ENCODE measurements at regions not wholly inside any gene's neighbourhood (a gene's known extent, or its start where the extent isn't known, plus 50 kb on each side); places are given as distances from the start of the nearest gene placed in this dataset.

DNA sequence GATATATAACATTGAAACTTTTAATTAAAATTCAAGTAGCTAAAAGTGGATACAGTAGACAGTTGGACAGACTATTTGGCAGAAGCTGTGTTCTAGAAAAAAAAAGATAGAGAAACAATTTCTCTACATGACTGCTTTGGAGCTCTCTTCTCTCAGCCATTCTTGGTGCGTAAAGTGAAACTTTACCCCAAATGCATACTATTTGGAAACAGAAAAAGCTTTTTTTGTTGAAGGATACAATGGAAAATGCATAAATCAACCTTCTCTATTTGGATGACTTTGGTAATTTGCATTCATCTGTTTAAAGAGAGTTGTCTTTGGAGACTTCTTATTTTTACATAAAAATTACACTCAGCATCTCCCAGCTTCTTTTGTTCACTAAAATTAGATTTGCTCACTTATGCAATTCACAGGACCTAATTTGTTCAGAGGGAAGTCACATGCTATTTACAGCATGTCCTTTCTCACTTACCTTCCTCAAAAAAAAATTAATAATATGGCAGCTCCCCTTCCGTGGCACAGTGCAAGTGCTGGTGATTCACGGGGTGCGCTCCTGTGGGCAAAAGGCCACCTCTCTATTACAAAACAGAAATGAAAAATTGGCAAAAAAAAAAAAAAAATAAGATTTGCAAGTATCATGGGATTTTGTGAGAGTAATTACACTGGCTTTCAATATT lies 498.9 kb downstream of the RERGL start:
- TF ChIP-seq GATA3 (IDR thresholded peaks at IDR 0.05; ENCODE audit: low read depth, low read length), result no peak
- no peak for TF ChIP-seq GATA2 (IDR thresholded peaks at IDR 0.05; ENCODE audit: low read depth, low read length)

DNA sequence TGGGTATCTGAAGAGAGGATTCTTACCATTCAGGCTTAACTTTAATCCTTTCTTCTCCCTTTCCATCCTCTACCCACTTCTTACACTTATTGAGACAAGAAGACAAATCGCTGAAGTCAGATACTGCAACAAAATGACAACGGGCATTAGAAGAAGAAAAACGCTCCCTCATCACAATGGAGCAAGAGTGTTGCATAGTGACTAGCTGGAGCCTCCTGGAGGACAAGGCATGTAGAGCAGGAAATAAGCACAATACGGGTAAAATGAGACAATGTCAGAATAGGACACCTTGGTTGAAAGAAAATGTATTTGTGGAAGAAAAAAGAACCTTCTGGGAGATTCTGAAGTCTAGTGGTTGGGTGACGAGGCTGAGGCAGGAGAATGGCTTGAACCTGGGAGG lies 501.0 kb downstream of the RERGL start:
- TF ChIP-seq GATA3 (IDR thresholded peaks at IDR 0.05; ENCODE audit: low read depth, low read length), result no peak
- TF ChIP-seq GATA2 (IDR thresholded peaks at IDR 0.05; ENCODE audit: low read depth, low read length), result no peak

DNA sequence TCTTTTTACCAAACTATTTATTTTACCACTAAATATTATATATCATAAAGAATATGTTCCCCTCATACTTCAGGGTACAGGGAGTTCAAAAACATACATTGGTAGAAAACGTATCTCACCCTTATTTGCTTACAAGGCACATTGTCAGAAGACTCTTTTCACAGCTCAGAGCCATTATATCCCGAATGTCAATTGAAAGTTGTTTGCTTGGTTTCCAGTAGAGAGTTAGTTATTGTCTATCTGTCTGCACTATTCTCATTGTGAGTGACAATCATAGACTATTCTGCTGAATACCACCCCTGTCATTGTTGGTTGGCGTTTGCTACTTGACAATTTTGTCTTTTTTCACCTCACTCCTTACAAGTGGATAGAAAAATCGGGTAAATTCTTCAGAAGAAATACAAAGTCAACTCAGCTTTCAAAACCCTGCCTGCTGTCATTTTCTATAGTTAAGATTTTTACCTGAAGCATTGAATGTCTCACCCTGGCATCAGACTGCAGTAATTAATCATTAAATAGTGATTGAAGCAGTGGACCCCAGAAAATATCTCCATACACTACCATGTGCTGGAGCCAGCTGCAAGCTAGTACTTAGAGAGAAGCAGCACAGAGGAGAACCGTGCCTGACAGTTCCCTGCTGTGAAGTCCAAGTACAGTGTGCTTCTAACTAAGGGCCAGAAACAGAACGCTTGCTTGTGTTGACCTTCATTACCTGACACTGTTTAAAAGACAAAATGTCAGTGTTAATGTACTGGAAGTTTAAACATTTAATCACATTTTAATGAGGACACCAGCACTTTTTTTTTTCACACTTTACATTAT lies 510.6 kb downstream of the RERGL start:
- TF ChIP-seq GATA3 (IDR thresholded peaks at IDR 0.05; ENCODE audit: low read depth, low read length), result no peak
- no peak for TF ChIP-seq GATA2 (IDR thresholded peaks at IDR 0.05; ENCODE audit: low read depth, low read length)

DNA sequence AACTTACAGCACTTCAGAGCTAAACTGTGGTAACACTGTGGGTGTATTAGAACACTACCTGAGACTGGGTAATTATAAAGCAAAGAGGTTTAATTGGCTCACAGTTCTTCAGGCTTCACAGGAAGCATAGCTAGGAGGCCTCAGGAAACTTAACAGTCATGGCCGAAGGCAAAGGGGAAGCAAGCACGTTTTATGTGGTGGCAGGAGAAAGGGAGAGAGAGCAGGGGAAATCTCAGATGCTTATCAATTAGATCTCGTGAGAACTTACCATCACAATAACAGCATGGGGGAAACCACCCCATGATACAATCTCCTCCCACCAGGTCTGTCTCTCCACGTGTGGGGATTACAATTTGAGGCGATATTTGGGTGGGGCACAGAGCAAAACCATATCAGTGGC lies 512.6 kb downstream of the RERGL start:
- TF ChIP-seq GATA3 (IDR thresholded peaks at IDR 0.05; ENCODE audit: low read depth, low read length), result no peak
- no peak for TF ChIP-seq GATA2 (IDR thresholded peaks at IDR 0.05; ENCODE audit: low read depth, low read length)

DNA sequence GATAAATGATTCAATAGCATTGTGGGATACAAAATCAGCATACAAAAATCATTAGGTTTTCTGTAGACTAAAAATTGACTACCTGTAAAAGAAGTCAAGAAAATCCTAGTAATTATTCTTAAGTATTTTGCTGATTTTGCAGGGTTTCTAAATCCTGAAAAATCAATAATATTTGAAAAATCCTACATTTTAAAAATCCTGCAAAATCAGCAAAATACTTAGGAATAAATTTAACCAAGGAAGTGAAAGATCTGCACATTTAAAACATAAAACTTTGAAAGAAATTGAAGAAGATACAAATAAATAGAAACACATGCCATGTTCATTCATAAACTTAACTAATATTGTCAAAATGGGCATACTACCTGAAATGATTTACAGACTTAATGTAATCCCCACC lies 517.7 kb downstream of the RERGL start:
- TF ChIP-seq GATA2 (IDR thresholded peaks at IDR 0.05; ENCODE audit: low read depth, low read length) (no peak), GATA3 (IDR thresholded peaks at IDR 0.05; ENCODE audit: low read depth, low read length) (no peak)

DNA sequence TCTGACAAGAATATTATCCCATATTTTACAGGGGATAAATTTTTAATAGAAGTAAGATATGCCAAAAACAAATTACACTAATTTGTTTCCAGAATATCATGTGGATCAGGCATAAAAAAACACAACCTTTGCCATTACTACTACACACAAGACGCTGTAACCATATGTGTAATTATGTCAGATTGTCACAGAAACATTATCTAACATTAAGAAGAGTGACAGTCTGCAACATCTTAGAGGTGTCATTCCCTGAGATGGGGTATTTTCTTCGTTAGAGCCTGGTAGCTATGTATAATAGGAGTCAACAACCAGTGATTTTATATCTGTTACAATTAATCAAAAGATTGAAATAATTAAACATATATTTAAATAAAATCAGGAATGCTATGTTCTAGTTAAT lies 518.9 kb downstream of the RERGL start:
- TF ChIP-seq GATA3 (IDR thresholded peaks at IDR 0.05; ENCODE audit: low read depth, low read length) (no peak), GATA2 (IDR thresholded peaks at IDR 0.05; ENCODE audit: low read depth, low read length) (no peak)

DNA sequence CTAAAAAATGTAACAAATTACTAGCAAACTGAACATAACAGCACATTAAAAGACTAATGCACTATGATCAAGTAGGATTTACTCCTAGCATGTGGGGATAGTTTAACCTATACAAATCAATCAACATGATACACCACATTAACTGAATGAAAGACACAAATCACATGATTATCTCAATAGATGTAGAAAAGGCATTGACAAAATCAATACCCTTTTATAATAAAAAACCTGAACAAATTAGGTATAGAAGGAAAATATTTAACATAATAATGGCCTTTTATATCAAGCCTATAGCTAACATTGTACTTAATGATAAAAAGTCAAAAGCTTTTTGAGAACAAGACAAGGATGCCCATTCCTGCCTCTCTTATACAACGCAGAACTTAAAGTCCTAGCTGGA lies 540.0 kb downstream of the RERGL start:
- no peak for TF ChIP-seq GATA3 (IDR thresholded peaks at IDR 0.05; ENCODE audit: low read depth, low read length)
- TF ChIP-seq GATA2 (IDR thresholded peaks at IDR 0.05; ENCODE audit: low read depth, low read length), result no peak

DNA sequence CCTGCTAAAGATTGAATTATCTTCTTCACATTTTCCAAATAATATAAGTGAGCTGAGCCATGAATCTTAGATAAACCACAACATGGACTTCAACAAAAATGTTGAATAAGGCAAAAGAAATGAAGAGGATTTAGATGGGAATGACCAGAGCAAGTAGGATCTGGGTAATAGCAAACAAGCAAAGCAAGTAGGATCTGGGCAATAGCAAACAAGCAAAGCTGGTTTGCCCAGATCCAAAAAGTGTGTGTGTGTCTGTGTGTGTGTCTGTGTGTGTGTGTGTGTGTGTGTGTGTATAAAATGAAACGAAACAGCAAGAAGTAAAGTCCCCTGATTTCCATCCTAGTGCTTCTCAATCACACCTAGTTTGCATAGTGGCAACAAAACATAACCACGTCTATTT lies 549.1 kb downstream of the RERGL start:
- TF ChIP-seq GATA2 (IDR thresholded peaks at IDR 0.05; ENCODE audit: low read depth, low read length) (no peak), GATA3 (IDR thresholded peaks at IDR 0.05; ENCODE audit: low read depth, low read length) (no peak)

DNA sequence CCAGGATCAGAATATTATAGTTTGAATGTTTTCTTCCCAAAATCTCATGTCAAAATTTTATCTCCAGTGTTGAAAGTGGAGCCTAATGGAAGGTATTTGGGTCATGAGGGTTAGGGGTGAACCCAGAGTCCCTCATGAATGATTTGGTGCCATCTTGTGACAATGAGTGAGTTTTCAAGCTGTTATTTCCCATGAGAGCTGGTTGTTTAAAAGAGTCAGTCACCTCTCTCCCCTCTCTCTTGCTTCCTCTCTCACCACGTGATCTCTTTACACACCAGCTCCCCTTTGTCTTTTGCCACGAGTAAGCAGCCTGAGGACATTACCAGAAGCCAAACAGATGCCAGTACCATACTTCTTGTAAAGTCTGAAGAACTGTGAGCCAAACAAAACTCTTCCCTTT lies 561.6 kb downstream of the RERGL start:
- no peak for TF ChIP-seq GATA3 (IDR thresholded peaks at IDR 0.05; ENCODE audit: low read depth, low read length)
- no peak for TF ChIP-seq GATA2 (IDR thresholded peaks at IDR 0.05; ENCODE audit: low read depth, low read length)

DNA sequence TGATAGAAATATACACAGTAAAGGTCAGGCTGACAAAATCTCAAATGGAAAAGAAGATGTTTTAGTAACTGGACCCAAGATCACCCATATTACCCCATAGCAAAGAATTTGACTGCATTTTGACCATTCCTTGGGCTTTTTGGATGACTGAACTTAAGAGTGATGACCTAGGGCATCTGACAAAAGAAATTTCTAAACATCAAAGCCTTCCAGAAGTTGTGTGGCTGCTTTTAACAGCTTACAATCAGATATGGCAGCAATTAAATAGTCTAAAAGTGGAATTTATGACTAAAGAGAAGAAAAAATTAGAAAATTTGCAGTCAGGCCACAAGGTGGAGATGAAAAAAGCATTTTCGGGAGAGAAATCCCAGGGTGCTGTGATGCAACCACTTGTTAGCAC lies 563.0 kb downstream of the RERGL start:
- TF ChIP-seq GATA3 (IDR thresholded peaks at IDR 0.05; ENCODE audit: low read depth, low read length) (no peak), GATA2 (IDR thresholded peaks at IDR 0.05; ENCODE audit: low read depth, low read length) (no peak)

DNA sequence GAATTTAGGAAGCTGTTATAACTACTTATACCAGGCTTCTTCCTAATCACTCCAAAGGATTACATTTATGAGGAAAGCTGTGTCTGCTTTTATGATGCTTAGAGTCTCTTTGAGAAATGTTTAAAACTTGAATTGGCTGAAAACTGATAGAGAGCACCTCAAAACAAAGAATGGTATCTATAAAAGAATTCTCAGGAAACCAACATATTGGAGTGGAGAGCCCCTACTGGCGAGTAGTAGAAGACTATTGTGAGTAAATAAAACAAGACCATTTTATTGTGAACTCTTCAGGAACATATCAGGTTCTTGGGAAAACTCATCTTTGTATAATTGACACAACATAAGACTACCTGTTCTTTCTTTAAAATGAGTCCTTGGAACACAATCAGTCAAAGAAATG lies 578.6 kb downstream of the RERGL start:
- TF ChIP-seq GATA3 (IDR thresholded peaks at IDR 0.05; ENCODE audit: low read depth, low read length), result no peak
- no peak for TF ChIP-seq GATA2 (IDR thresholded peaks at IDR 0.05; ENCODE audit: low read depth, low read length)

DNA sequence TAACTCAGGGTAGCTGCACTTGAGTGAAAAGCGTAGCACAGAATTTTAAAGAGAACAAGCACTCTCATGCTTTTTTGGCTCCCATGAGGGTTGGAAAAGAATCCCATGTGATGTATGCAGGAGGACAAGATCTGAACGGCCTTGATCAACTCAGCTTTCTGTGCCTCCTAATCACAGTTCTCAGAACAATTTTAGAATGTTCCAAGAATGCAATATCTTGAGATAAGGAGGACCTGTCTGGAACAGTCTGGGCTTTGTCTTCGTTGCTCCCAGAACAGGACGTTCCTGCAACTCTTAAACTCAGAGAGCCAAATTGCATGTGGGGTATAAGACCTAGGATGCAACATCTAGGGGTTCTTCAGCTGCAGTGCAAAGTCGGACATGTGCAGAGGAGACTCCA lies 582.7 kb downstream of the RERGL start:
- TF ChIP-seq GATA3 (IDR thresholded peaks at IDR 0.05; ENCODE audit: low read depth, low read length) (no peak), GATA2 (IDR thresholded peaks at IDR 0.05; ENCODE audit: low read depth, low read length) (no peak)

DNA sequence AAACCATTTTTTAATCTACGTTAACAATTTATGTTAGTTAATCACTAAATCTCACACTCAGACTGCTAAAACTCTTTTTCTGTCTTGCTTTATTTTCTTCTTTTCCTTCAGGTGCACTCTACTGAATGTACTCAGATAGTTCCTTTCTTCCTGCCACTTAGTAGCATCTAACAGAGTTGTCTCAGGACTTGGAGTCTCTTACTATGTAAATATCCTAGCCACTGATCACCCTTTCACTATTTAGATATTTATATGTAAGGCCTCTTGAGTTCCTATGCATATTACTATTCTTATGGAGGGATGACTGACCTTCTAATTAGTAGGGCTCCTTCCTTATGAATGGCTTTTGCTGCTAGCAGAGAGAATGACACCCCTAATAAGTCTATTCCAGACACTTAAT lies 586.3 kb downstream of the RERGL start:
- TF ChIP-seq GATA3 (IDR thresholded peaks at IDR 0.05; ENCODE audit: low read depth, low read length) (no peak), GATA2 (IDR thresholded peaks at IDR 0.05; ENCODE audit: low read depth, low read length) (no peak)

DNA sequence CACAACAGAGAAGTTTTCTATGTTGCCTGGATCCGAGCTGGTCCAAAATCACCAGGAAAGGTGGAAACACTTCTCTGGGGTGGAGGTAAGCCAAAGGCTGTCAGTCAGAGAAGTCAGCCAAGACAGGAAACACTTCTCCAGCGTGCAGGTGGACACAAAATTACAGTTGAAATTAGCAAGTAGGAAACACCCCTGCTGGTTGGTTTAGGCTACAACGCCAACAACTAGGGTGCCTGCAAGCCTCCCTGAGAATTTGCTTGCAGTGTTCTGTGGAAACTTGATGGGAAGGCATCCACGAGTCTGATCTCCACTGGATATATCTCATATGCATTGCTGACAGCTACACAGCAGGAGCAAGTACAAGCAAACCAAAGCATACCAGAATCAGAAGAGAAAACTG lies 600.5 kb downstream of the RERGL start:
- TF ChIP-seq GATA3 (IDR thresholded peaks at IDR 0.05; ENCODE audit: low read depth, low read length) (no peak), GATA2 (IDR thresholded peaks at IDR 0.05; ENCODE audit: low read depth, low read length) (no peak)
